ES-I3 (cell line): ENCODE measurements at regions not wholly inside any gene's neighbourhood (a gene's known extent, or its start where the extent isn't known, plus 50 kb on each side); places are given as distances from the start of the nearest gene placed in this dataset.
"Not testable (repeated sequence)": the region's sequence is repeated elsewhere in the genome, so short reads cannot be mapped to it uniquely, and the experiment has no call there.

ENCODE experiments used
- H3K36me3 ChIP-seq: 2 replicates; pipeline ENCODE4 v1.6.1; 2013; ENCODE audit warnings: mild to moderate bottlenecking, low read length, control low read depth, moderate library complexity; ENCODE audit not compliant: insufficient read depth
- H3K4me1 ChIP-seq: 2 replicates; pipeline ENCODE4 v1.6.1; 2013; ENCODE audit warnings: mild to moderate bottlenecking, control low read depth, low read length; ENCODE audit not compliant: insufficient read depth
- H3K9ac ChIP-seq: 2 replicates; pipeline ENCODE4 v1.6.1; 2013; ENCODE audit warnings: low read depth, mild to moderate bottlenecking, low read length, moderate library complexity
- H3K9me3 ChIP-seq: 2 replicates; pipeline ENCODE4 v1.6.1; 2013; ENCODE audit warnings: mild to moderate bottlenecking, low read length, moderate library complexity; ENCODE audit not compliant: control insufficient read depth, insufficient read depth

- H3K9ac ChIP-seq, H3K9me3 ChIP-seq, H3K4me1 ChIP-seq, H3K36me3 ChIP-seq: not testable (repeated sequence)
Measured at GRCh38 chr4:160574272-160574671, 1471.4 kb downstream of the RAPGEF2 start.

- Histone ChIP-seq H3K9me3 (no peaks in the 10 kb centered on the region), H3K9ac (no peak overlapping the region), H3K4me1 (no peaks in the 10 kb centered on the region), H3K36me3 (no peaks in the 10 kb centered on the region)
Measured at GRCh38 chr4:160580581-160580980, 1477.7 kb downstream of the RAPGEF2 start.

GRCh38 chr4:160592258-160592657 lies 1489.4 kb downstream of the RAPGEF2 start:
- no peaks in the 10 kb centered on the region for H3K36me3 ChIP-seq
- H3K4me1 ChIP-seq: peaks cover 7% of the 10 kb centered on the region
- no peak overlapping the region for H3K9ac ChIP-seq
- H3K9me3 ChIP-seq: no peaks in the 10 kb centered on the region

GRCh38 chr4:160595646-160596045 lies 1492.8 kb downstream of the RAPGEF2 start:
- peaks cover 7% of the 10 kb centered on the region for H3K4me1 ChIP-seq
- no peaks in the 10 kb centered on the region for H3K9me3 ChIP-seq
- no peak overlapping the region for H3K9ac ChIP-seq
- no peaks in the 10 kb centered on the region for H3K36me3 ChIP-seq

GRCh38 chr4:160604541-160604940 lies 1501.7 kb downstream of the RAPGEF2 start:
- Histone ChIP-seq H3K9ac (no peak overlapping the region), H3K36me3 (no peaks in the 10 kb centered on the region), H3K9me3 (no peaks in the 10 kb centered on the region), H3K4me1 (no peaks in the 10 kb centered on the region)

- Histone ChIP-seq H3K36me3 (no peaks in the 10 kb centered on the region), H3K9ac (no peak overlapping the region), H3K9me3 (no peaks in the 10 kb centered on the region; the same call in 1 of the 2 replicates), H3K4me1 (no peaks in the 10 kb centered on the region)
Measured at GRCh38 chr4:160611181-160611580, 1508.3 kb downstream of the RAPGEF2 start.

- no peak overlapping the region for H3K9ac ChIP-seq
- H3K9me3 ChIP-seq: no peaks in the 10 kb centered on the region
- H3K36me3 ChIP-seq: no peaks in the 10 kb centered on the region
- no peaks in the 10 kb centered on the region for H3K4me1 ChIP-seq
Measured at GRCh38 chr4:160631044-160631443, 1528.2 kb downstream of the RAPGEF2 start.

GRCh38 chr4:160652790-160653189 lies 1511.0 kb downstream of the FSTL5 start:
- Histone ChIP-seq H3K9me3 (peaks cover 3% of the 10 kb centered on the region; the same call in 1 of the 2 replicates), H3K4me1 (no peaks in the 10 kb centered on the region), H3K36me3 (no peaks in the 10 kb centered on the region), H3K9ac (no peak overlapping the region)

- H3K4me1 ChIP-seq: no peaks in the 10 kb centered on the region
- H3K9me3 ChIP-seq: no peaks in the 10 kb centered on the region
- no peaks in the 10 kb centered on the region for H3K36me3 ChIP-seq
- no peak overlapping the region for H3K9ac ChIP-seq
Measured at GRCh38 chr4:160675550-160675949, 1488.2 kb downstream of the FSTL5 start.

- no peaks in the 10 kb centered on the region for H3K9me3 ChIP-seq
- no peaks in the 10 kb centered on the region for H3K36me3 ChIP-seq
- H3K4me1 ChIP-seq: no peaks in the 10 kb centered on the region
Measured at GRCh38 chr4:160685729-160686128, 1478.1 kb downstream of the FSTL5 start.

GRCh38 chr4:160701671-160702070 lies 1462.1 kb downstream of the FSTL5 start:
- Histone ChIP-seq H3K4me1 (no peaks in the 10 kb centered on the region), H3K36me3 (no peaks in the 10 kb centered on the region), H3K9ac (no peak overlapping the region), H3K9me3 (no peaks in the 10 kb centered on the region)

More at GRCh38 chr4:160685729-160686128, 1478.1 kb downstream of the FSTL5 start:
- no peak overlapping the region for H3K9ac ChIP-seq

GRCh38 chr4:160709026-160709425 lies 1454.8 kb downstream of the FSTL5 start:
- Histone ChIP-seq H3K4me1 (no peaks in the 10 kb centered on the region), H3K36me3 (no peaks in the 10 kb centered on the region), H3K9me3 (no peaks in the 10 kb centered on the region), H3K9ac (no peak overlapping the region)

- Histone ChIP-seq H3K9me3 (no peaks in the 10 kb centered on the region), H3K36me3 (no peaks in the 10 kb centered on the region), H3K4me1 (no peaks in the 10 kb centered on the region), H3K9ac (no peak overlapping the region)
Measured at GRCh38 chr4:160709546-160709945, 1454.3 kb downstream of the FSTL5 start.

- H3K9ac ChIP-seq: no peak overlapping the region
- no peaks in the 10 kb centered on the region for H3K36me3 ChIP-seq
- H3K9me3 ChIP-seq: no peaks in the 10 kb centered on the region
- H3K4me1 ChIP-seq: no peaks in the 10 kb centered on the region
Measured at GRCh38 chr4:160716551-160716950, 1447.2 kb downstream of the FSTL5 start.

- Histone ChIP-seq H3K4me1 (no peaks in the 10 kb centered on the region), H3K9me3 (no peaks in the 10 kb centered on the region), H3K9ac (no peak overlapping the region)
Measured at GRCh38 chr4:160717848-160718247, 1446.0 kb downstream of the FSTL5 start.

GRCh38 chr4:160724063-160724462 lies 1439.7 kb downstream of the FSTL5 start:
- no peaks in the 10 kb centered on the region for H3K36me3 ChIP-seq
- no peak overlapping the region for H3K9ac ChIP-seq
- H3K9me3 ChIP-seq: no peaks in the 10 kb centered on the region
- H3K4me1 ChIP-seq: no peaks in the 10 kb centered on the region

More at GRCh38 chr4:160717848-160718247, 1446.0 kb downstream of the FSTL5 start:
- no peaks in the 10 kb centered on the region for H3K36me3 ChIP-seq
